A673 (cell line): ENCODE measurements at regions not wholly inside any gene's neighbourhood (a gene's known extent, or its start where the extent isn't known, plus 50 kb on each side); places are given as distances from the start of the nearest gene placed in this dataset.

Experiments
- CTCF ChIP-seq: fragments of 300-800, 200-600 bp; sonication (generic); conservative IDR thresholded peaks from 2 replicates; pipeline ENCODE4 v1.5.1; 2017; ENCODE audit warnings: low read depth, mild to moderate bottlenecking, antibody characterized with exemption, low read length, moderate library complexity, mixed read lengths
- EZH2 ChIP-seq: fragments of 200-600 bp; sonication (generic); IDR thresholded peaks from 2 replicates; pipeline ENCODE4 v1.6.1; 2017; ENCODE audit warnings: borderline replicate concordance, low read depth, mild to moderate bottlenecking, mixed read lengths, antibody characterized with exemption, low read length; ENCODE audit not compliant: poor library complexity, severe bottlenecking

- TF ChIP-seq CTCF (no peak), EZH2 (no peak)
Measured at GRCh38 chr3:40770061-40770460, 245.3 kb downstream of the ZNF621 start.
